Activated CD4-positive, alpha-beta T cell treated with anti-CD3 and anti-CD28 coated beads, Interleukin-2, amount 50 U/mL, for 1 hour (primary cell): ENCODE measurements at regions not wholly inside any gene's neighbourhood (a gene's known extent, or its start where the extent isn't known, plus 50 kb on each side); places are given as distances from the start of the nearest gene placed in this dataset.

Experiments
- DNase-seq: peaks from one replicate; pipeline ENCODE4 v3.0.0-alpha.2; 2020

DNA sequence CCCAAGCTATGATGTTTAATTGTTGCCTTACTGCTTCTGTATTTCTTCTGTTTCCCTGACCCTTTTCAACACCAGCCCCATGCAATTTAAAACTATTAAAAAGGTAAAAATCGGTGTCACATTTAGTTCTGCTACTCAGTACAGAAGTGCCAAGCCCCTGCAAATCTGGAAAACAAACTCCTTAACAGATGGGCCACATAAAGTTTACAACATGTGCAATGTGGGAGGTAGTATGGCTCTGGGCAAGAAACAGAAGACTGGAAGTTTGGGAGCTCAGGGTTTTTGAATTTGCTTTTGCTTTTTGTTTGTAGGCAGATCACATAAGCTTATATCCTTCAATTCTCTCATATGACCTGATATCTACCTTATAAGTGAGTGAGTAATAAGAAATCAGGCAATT is 404.0 kb upstream of the ATP2B1 start:
- no peak for DNase-seq

DNA sequence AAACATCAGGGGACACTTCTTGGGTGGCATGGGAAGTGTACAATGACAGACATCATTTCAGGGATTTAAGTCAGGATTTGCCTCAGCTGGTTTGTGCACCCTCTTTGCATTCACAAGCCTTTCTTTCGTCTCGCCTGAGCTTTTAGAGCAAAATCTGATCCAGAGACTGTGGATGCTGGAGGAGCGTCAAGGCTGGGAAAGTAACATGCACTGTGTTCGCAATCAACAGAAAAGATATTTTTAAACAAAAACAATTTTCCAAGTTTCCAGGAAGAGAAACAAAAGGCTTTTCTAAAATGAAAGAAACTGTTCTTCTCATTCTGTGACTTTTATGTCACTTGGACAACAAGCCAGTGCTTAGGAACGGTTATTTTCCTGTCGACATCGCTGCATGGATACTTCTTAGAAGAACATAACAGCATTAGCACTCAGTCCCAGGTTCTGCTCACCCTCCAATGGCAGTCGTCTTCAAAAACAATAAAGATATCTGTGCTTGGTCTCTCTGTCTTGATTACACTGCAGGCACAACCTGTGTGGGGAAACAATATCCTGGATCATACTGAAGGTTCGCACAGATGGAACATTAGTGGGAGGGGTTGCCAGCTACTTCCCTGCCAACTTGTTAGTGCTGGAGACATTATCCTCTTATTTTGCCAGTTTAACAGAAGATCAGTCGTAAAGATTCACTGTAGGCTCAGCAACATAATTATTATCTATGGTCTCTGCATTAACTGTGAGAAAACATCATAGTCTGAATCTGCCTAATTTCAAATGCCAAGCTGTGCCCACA is 403.3 kb upstream of the ATP2B1 start:
- no peak for DNase-seq

DNA sequence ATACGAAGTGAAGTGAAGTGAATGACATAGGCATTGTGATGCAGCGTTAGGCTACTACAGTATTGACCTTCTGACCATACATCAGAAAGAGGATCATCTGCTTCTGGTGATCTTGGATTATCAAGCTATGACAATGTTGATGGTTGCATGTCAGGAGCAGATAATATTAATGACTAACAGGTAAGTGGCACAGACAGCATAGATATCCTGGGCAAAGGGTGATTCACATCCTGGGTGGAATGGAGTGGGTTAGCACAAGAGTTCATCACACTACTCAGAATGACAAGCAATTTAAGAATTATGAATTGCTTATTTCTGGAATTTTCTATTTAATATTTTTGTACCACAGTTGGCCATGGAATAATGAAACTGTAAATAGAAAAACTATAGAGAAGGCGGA is 397.9 kb upstream of the ATP2B1 start:
- no peak for DNase-seq

DNA sequence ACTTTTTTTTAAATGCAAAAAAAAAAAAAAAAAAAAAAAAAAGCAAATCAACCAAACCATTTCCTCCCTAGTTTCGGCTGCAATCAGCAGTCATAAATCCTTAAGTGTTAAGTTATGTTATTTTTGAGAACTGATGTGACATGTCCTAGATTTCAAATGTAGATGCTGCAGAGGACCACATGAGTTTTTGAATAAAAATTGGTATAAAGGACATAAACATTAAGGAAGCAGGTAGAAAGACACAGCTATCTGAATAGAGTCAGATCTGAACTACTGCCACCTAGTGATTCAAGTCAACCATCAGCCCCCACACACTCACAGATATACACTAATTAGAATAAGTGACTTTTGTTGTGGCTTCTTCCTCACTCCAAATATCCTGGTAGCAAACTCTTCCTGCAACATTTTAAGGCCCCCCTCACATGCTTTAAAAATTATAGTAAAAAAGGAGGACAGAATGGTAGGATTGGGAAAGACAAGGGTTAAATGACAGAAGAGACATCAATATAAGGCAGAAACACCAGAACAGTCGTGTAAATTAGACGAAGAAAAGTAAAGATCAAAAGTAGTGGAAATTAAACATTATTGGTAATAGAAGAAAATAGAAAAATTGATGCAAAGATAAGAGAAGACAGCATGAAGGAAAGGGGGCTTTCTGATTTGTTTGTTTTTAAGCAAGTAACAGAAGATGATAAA is 394.5 kb upstream of the ATP2B1 start:
- DNase-seq = peak; percentile 1

DNA sequence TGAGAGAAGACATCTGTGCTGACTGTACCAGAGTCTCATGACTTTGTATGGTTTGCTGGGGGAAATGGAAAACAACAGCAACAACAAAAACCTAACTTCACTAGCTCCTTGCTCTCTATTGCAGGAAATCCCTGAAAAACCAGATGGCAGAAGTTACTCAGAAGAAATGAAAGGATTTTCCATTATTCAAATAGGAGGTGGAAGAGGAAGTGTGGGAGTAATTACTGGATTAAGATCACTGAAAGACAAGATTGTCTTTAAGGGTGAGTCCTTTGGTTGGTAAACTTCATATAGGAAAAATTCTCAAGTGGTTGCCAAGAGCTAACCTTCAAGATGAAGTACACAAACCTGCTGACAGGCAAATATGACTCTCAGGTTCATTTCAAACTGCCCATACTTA is 391.9 kb upstream of the ATP2B1 start:
- DNase-seq = no peak

DNA sequence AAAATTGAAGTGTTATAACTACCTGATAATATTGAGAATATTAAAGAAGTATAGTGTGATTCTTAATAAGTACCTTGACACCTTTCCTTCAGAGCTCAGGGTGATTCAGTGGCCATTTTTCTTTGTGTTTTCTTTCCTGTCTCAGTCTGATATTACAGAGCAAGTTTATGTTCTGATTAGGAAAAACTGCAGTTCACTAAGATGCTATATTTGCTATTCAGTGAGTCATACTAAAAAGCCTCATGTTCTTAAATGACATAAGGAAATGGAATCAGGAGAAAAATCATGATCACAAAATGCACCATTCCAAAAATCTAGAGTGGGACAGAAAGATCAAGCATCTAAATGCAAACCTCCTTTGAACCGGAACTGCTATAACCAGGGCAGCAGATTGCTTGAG is 390.6 kb upstream of the ATP2B1 start:
- DNase-seq = no peak

DNA sequence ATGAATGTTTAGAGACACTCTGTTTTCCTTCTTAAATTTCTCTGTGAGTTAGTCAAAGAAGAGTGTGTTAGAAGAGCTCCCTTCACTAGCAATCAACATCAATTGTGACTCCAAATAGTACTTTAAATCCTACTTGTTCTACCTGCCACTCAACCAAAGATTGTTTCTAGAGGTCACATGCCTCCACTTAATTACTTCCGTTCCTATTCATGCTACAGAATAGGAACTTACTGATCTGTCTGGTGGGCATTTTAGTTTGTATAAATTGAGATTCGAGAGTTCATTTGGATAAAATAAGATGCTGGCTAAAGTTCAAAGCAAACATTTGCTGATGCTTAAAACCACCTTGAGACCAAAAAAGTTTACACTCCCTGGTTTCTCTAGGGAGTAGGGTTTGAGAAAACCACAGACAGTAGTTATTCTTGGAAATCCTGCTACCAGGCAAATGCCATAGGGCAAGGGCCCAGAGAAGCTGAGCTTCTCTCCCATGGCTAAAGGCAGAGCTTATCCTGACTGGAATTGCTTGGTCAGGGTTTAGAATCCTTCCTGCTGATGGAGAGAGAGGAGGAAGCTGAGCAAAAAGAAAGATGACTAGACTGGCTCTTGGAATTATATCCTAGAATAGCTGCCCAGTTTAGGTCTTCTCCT is 389.6 kb upstream of the ATP2B1 start:
- DNase-seq = no peak

DNA sequence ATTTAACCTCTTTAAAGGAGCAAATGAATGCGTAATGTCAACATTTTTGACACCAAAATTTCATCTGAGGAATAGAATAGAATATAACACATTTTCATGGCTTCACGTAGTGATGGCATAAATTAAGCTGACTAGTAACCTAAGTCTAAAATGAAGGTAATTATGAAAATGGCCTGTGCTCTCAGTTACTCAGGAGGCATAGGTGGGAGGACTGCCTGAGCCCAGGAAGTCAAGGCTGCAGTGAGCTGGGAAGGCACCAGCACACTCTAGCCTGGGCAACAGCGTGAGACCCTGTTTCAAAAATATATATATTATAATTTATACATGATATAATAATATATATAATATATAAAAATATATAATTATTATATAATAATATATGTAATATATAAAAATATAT is 383.2 kb upstream of the ATP2B1 start:
- DNase-seq = no peak

DNA sequence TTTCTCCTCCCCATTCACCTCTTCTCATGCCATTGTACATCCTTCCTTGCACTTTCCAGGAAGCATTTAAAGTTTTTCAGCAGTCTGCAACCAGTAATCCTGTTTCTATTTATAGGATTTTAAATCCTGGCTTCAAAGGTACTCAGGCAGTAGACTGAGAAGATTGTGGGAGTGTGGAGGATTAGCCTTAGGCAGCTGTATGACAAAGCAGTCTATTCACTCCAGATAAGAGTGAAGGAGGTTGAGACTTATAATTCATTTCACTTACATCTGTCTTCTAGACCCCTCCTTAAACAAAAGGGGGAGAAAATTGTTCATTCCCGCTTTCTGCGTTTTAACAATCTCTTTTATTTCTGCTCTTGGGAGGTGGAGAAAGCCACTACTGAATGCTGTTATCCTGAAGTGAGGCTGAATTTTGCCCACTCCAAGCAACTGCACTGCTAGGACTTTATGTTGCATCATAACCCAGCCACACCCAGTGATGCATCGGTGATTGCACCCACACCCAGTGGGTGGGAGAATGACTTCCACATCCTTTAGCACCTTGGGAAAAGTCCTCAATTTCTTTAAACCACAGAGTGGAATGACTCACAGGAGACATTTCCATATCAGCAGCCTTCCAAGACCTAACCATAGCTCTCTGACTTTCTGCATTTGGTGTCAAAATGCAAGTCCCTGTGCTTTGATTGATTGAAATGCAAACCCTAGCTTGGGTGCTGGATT is 382.5 kb upstream of the ATP2B1 start:
- no peak for DNase-seq

DNA sequence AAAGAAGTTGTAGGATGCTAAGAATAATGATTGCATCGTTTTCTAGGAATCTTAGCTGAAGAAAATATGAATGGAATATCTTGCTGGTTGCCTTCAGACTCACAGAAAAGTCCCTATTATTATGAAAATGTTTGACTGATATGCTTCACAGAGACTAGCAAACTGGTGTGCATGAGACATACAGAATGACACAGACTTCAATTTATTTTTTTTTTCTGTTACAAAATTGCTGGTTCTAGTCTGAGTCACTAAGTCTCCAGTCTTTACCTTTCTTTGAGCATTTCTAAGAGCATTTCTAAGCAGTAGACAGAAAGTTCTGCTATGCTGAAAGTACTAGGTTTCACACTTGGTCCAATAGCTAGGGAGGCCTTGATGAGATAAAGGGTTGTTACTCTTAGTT is 377.6 kb upstream of the ATP2B1 start:
- DNase-seq = no peak

DNA sequence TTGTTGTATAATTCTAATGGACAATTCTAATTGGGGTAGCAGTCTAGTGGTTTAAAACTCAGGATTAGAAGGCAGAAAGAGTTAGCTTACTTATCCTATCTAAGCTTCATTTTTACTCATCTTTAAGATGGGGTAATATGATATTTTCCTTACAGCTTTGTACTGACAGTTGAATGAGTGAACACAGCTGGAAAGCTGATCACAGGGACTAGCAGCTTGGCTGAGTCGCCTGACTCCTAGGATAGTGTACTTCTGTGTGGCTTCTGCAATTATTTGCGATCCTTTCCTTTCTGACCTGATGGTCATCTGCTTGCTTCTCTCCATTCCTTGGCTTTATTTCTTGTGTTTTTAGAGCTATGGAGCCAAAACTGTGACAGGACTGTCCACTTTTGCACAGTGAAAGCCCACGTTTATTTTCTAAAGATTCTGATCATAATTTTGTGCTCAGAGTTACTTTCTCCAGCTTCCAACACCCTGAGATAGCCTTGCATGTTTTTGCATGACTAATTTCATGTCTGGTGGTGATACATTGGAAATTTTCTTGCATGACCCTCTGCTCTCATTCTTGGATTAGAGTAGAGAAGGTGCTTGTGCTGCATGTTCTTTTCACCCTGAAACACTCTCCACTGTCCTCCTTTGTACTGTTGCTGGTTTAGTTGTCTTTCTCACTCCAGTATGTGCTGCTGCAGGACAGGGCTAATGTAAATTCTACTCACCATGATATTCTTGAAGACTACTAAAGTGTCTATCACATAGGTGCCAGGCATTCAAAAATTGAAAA is 377.0 kb upstream of the ATP2B1 start:
- no peak for DNase-seq

DNA sequence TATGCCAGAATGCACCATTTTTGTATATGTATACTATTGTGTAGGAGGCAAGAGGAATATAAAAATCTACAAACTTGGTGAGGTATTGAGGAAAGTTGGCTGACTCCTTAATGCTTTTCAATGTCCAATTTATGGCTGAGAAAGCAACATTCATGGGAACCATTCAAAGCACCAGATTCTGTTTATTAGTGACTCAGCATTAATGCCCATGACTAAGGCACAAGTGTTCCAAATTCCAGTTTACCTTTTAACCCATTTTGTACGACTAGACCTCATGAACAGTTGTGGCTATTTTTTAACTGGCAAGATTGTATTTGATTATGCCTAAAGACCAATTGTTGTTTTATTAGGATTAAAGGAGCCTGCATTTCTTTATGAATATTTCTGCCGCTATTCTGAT is 375.4 kb upstream of the ATP2B1 start:
- no peak for DNase-seq

DNA sequence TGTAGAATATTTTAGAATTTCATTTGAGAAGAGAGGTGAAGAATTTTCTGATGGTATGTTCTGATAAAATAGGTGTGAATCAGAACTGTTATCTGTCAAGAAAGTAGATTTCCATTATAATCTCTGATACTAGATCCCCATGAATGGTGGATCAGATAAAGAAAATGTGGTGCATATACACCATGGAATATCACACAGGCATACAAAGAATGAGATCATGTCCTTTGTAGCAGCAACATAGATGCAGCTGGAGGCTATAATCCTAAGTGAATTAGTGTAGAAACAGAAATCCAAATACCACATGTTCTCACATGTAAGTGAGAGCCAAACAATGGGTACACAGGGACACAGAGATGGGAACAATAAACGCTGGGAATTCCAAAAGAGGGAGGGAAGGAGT is 372.0 kb upstream of the ATP2B1 start:
- DNase-seq = no peak

DNA sequence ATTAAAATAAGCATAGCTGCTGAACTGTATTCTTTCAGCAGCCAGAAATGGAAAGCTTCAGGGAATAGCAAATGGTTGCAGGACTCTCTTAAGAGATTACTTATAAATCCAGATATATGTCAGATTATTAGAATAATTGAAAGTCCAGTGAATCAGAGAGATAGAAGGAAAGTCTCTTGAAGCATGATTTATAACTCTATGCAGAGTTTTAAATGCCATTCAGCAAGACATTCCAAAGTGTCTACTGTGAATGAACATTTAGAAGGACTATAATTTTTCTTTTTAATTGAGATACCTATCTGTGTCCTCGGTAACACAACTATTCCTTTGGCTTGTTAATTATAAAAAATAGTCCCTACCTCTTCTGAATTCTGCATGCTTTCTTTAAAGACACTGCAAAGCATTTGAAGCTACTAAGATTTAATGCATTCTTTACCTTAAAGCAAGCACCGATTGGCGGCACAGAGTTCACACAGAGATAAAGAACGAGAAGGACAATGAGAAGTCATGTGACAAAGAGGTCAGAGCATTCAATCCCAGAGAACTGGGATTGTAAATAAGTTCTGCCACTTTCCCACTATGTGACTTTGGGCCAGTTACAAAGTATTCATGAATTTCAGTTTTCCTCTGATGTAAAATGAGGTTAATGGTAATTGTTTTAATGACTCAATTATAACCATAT is 371.0 kb upstream of the ATP2B1 start:
- no peak for DNase-seq

DNA sequence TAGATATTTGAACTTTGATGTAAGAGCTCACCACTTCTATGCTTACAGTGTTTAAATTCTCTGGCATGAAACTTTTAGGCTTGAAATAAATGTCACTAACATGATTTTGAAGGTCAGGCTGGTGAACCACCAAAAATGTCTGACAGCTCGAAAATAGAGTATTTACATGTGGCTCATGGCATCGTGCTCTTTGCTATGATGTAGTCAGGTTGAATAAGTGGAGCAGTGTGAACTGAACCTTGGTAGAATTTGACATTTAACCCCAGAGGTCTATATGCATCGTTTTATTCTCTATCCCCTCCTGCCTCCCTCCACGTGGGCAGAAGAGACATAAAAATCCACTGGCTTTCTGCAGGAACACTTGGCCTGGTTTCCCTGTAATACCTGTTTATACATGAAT is 369.7 kb upstream of the ATP2B1 start:
- DNase-seq = no peak

DNA sequence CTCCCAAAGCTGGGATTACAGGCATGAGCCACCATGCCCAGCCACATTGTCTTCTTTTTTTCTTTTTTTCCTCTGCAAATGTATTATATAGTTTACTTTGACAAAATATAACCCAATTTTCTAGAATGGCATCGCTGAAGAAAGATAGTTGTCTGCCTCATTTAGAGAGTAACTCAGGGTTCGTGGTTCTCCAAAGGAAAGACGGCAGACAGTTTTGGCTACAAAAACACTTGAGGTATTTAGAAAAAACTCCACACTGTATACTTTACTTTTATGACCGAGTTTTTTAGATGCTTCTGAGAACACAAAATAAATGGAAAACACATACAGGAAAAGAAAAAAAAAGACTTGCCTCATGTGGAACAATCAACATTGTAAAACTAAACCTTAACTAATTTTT is 369.1 kb upstream of the ATP2B1 start:
- no peak for DNase-seq

DNA sequence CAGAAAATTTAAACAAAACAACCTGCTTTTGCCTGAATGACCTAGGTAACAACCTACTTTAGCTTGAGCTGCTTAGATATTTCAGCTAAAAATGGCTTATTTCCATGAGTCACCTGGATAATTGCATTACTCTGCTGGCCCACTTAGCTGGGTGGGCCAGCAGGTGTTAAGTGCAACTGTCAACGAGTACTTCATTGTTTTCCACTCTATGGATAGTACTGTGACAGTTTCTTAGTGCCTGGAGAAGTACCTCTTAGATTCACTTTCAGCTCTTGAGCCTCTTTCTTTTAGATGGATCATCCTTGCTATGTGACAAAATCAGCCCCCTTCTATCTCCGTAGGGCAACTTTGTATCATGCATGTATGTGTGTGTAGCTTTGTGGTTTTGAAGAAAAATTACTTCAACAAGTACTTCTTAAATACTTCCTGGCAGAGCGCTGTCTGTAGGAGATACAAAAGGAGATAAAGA is 368.2 kb upstream of the ATP2B1 start:
- no peak for DNase-seq

DNA sequence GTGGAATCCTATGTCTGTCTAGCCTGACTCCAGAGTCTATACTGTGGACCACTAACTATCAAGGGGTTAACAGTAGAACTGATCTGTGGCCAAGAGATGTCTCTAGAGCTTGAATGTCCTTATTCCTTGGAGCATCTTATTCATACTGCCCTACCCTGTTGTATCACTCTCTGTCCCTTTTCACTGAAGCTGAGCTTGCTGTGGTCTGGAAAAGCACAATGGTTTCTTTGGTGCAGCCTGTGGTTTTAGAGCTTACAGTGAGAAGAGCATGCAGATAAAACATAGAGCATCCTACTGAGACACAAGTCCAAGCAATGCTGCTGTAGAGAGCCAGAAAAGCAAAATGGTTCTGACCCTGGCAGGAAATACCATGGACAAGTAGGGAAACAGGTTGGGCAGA is 367.0 kb upstream of the ATP2B1 start:
- no peak for DNase-seq

DNA sequence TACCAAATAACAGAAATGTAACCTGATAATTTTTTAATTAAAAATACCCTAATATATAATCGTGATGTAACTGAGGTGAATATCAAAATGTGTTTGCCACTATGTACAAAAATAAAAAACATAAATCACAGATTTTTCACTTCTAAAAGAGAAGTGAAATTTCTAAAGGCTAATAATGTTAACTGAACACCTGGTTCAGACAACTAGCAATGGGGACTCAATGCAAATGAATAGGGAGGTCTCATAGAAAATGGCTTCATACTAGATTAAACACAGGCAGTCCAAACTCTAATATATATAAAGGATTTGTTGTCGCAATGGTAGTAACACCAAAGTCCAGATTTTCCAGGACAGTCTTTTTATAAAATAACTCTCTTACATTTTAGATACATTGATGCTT is 365.4 kb upstream of the ATP2B1 start:
- DNase-seq = no peak

DNA sequence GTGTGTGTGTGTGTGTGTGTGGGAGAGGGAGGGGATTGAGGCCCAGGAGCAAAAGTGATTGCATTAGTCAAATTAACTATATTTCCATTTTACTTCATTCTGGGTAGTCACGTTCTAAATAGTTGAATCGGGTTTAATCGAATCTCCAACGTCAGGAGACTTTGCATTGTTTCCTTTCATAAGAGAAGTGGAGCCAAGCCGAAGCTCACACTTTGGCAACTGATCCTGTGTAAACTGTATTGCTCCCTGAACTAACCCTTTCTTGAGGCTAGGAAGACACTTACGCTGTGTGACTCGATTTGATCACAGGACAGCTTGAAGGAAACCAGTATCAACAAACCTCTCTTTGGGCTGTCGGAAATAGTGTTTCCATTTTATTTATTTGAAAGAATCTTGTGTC is 363.4 kb upstream of the ATP2B1 start:
- no peak for DNase-seq

DNA sequence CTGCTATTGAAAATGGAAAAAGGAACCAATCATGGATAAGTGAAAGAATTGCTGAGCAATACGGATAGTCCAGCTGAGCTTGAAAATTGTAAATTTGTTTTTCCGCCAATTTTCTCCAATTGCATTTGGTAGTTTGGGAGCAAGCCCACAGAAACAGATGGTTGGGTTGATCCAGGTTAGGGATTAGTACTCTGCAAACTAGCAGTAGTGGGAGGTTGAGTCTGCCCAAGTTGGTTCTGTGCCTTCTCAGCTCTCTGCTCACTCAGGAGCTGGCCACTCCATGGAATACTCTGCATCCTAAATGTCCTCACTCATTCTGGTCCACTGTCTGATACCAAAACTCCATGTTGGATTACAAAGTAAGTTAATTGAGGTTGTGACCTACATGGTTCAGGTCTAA is 361.1 kb upstream of the ATP2B1 start:
- no peak for DNase-seq

DNA sequence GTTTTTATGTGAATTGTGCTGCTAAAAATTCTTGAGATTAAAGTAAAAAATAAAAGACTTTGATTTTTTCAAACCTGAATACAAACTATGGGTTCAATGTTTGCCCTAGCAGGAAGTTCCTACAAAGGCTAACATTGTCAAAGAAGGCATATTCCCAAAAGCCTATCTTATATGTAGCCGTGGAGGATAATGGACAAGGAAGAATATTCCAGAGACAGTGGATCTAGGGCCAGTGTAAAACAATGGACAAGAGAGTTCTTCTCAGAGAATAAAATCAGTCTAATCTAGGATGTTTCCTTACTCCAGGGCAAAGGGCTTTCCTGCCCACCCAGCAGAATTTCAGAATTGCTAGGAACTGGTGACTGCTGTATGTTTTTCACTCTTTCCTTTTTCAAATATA is 359.2 kb upstream of the ATP2B1 start:
- no peak for DNase-seq
